A549 (cell line): ENCODE measurements at regions not wholly inside any gene's neighbourhood (a gene's known extent, or its start where the extent isn't known, plus 50 kb on each side); places are given as distances from the start of the nearest gene placed in this dataset.

ENCODE experiments used
- ATAC-seq, 2 experiments: fragments of 200-7000 bp in 1 of 2; fragments of >200 bp in 1 of 2; cut with Nextera tagmentation in 1 of 2; cut with Tn5 transposase in 1 of 2; 3 replicates each; pipeline versions ENCODE4 v1.8.0 to v1.9.1; 2018 to 2020; ENCODE audit warnings: mild to moderate bottlenecking in 1 of 2, moderate library complexity in 1 of 2
- CTCF ChIA-PET: fragments of 300-600 bp; sonication (Branson Sonifier 250); formaldehyde crosslinking; extraction: SDS; loops from one replicate; lab custom pipeline; 2021; ENCODE audit warnings: antibody characterized with exemption, inconsistent platforms; lab: Yijun Ruan, JAX
- POLR2A ChIA-PET: fragments of 350-600 bp; formaldehyde crosslinking; extraction: SDS; loops from one replicate; lab custom pipeline; 2021; ENCODE audit warnings: antibody characterized with exemption, inconsistent platforms; lab: Yijun Ruan, JAX
- DNase-seq, 2 experiments: peaks; one replicate each; pipeline versions ENCODE4 v3.0.0 to v3.0.0-alpha.2; 2011 to 2016; ENCODE audit warnings: low read depth in 1 of 2, low spot score in 1 of 2
- FAIRE-seq: peaks from 2 replicates; lab custom pipeline; 2011; peaks lifted over from hg19 to GRCh38; lab: Jason Lieb, UNC
- H3K27ac ChIP-seq, 2 experiments: fragments of >200 bp; sonication (Bioruptor Twin); formaldehyde crosslinking; 3 replicates each; pipeline ENCODE4 v1.5.1; 2016 to 2017
- H3K4me1 ChIP-seq: fragments of >200 bp; sonication (Bioruptor Twin); formaldehyde crosslinking; 3 replicates; pipeline ENCODE4 v1.6.1; 2016
- H3K4me2 ChIP-seq: fragments of >200 bp; sonication (Bioruptor Twin); formaldehyde crosslinking; 3 replicates; pipeline ENCODE4 v1.6.1; 2016
- H3K4me3 ChIP-seq: fragments of >200 bp; sonication (Bioruptor Twin); formaldehyde crosslinking; 3 replicates; pipeline ENCODE4 v1.5.1; 2016
- H3K9me3 ChIP-seq: fragments of >200 bp; sonication (Bioruptor Twin); formaldehyde crosslinking; 3 replicates; pipeline ENCODE4 v1.6.1; 2016
- CHD2 ChIP-seq: fragments of 150-350 bp; IDR thresholded peaks from 2 replicates; pipeline ENCODE4 v1.6.1; 2014; ENCODE audit warnings: low read length; ENCODE audit not compliant: partially characterized antibody
- CHD4 ChIP-seq: fragments of 200-600 bp; sonication (generic); IDR thresholded peaks from 2 replicates; pipeline ENCODE4 v1.6.1; 2016; ENCODE audit warnings: antibody characterized with exemption, mild to moderate bottlenecking, borderline replicate concordance
- EP300 ChIP-seq, 2 experiments: fragments of >200 bp; sonication (Bioruptor Twin); formaldehyde crosslinking; IDR thresholded peaks; 2 replicates in 1 of 2; 3 replicates in 1 of 2; pipeline ENCODE4 v1.6.1; 2016 to 2017
- FOSB ChIP-seq: fragments of 250-450 bp; sonication (Bioruptor Pico); IDR thresholded peaks from 2 replicates; pipeline ENCODE4 v1.5.0; 2020; ENCODE audit warnings: mild to moderate bottlenecking, moderate library complexity
- FOSL2 ChIP-seq, 2 experiments: fragments of 450-650 bp in 1 of 2; fragments of >200 bp in 1 of 2; sonication (Bioruptor Twin) in 1 of 2; formaldehyde crosslinking; IDR thresholded peaks; 2 replicates each; pipeline versions ENCODE4 v1.5.0 to v1.6.1; 2016 to 2020; ENCODE audit warnings: mild to moderate bottlenecking in 1 of 2, moderate library complexity in 1 of 2
- HEYL ChIP-seq: fragments of 250-450 bp; sonication (Bioruptor Pico); IDR thresholded peaks from 2 replicates; pipeline ENCODE4 v1.8.0; 2021; ENCODE audit warnings: mild to moderate bottlenecking, moderate library complexity
- HOXB13 ChIP-seq: fragments of 250-450 bp; sonication (Bioruptor Pico); IDR thresholded peaks from 2 replicates; pipeline ENCODE4 v1.5.0; 2020; ENCODE audit warnings: low read depth, mild to moderate bottlenecking, moderate library complexity
- HOXB5 ChIP-seq: fragments of 250-450 bp; sonication (Bioruptor Pico); IDR thresholded peaks from 2 replicates; pipeline ENCODE4 v1.5.0; 2020; ENCODE audit warnings: mild to moderate bottlenecking, moderate library complexity
- KDM5A ChIP-seq: fragments of 200-600 bp; sonication (generic); IDR thresholded peaks from 2 replicates; pipeline ENCODE4 v1.6.1; 2016; ENCODE audit warnings: antibody characterized with exemption, mild to moderate bottlenecking
- MAZ ChIP-seq: fragments of 150-350 bp; IDR thresholded peaks from 2 replicates; pipeline ENCODE4 v1.6.1; 2014; ENCODE audit warnings: antibody characterized with exemption, low read depth, low read length, borderline replicate concordance
- RCOR1 ChIP-seq: fragments of 150-350 bp; IDR thresholded peaks from 2 replicates; pipeline ENCODE4 v1.6.1; 2014; ENCODE audit warnings: antibody characterized with exemption, low read length, low read depth
- RFX5 ChIP-seq: fragments of 450-650 bp; IDR thresholded peaks from 2 replicates; pipeline ENCODE4 v1.7.1; 2014; ENCODE audit warnings: antibody characterized with exemption, mild to moderate bottlenecking, moderate library complexity
- SMC3 ChIP-seq: fragments of >200 bp; sonication (Bioruptor Twin); formaldehyde crosslinking; IDR thresholded peaks from 3 replicates; pipeline ENCODE4 v1.6.1; 2018; ENCODE audit warnings: inconsistent platforms
- ZFP36 ChIP-seq: fragments of 450-650 bp; IDR thresholded peaks from 2 replicates; pipeline ENCODE4 v1.6.1; 2014; ENCODE audit warnings: borderline replicate concordance; ENCODE audit not compliant: partially characterized antibody
- ZSCAN20 ChIP-seq: fragments of 250-450 bp; sonication (Bioruptor Pico); IDR thresholded peaks from 2 replicates; pipeline ENCODE4 v1.8.0; 2022; ENCODE audit warnings: mild to moderate bottlenecking, moderate library complexity
- WGBS: methylation state at CpG from one replicate; pipeline ENCODE4 v1.1.6; 2017; ENCODE audit errors: missing lambda C conversion rate; 5-methylcytosine and 5-hydroxymethylcytosine counted together
- TF ChIP-seq, protein P1 (sequence below): fragments of >200 bp; sonication (Bioruptor Twin); formaldehyde crosslinking; IDR thresholded peaks from 3 replicates; pipeline ENCODE4 v1.6.1; 2016
- TF ChIP-seq, protein P2 (sequence below): fragments of 150-350 bp; IDR thresholded peaks from 2 replicates; pipeline ENCODE4 v1.6.1; 2014; ENCODE audit warnings: low read depth, mild to moderate bottlenecking, low read length

DNA sequence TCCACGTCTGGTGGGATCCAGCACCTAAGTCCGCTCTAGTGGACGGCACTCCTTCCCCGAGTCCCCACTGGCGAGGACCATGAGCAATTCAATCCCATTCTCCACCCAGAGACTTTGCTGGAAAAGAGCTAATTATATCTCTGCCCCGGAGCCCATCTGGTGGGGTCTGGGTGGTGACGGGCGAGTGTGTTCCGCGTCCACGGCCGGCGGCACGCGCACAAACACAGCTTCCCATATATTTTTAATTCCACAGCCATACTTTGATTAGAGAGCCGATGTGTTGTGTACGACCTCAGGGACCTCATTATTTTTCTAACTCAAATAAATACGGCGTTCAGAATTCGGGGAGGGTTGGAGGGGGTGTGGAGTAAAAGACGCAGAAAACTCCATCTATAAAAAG is 64.1 kb upstream of the ADGRE5 start:
- no peak overlapping the region for H3K27ac ChIP-seq
- peaks cover 12% of the 10 kb centered on the region; the same call in 2 of the 3 replicates for H3K9me3 ChIP-seq
- ATAC-seq (no peak), DNase-seq (no peak), FAIRE-seq (no peak)
- no peak overlapping the region for H3K4me2 ChIP-seq
- TF ChIP-seq MAZ, result no peak
- TF ChIP-seq ZSCAN20 (CRISPR knock-in tag), result no peak
- no peak for TF ChIP-seq KDM5A
- TF ChIP-seq ZFP36, result no peak
- ChIA-PET POLR2A (no interaction called here), CTCF (interaction anchor here (0.8 kb wide), 1 partner anchor 28 kb away, joined by 3 read pairs; no protein-coding TSS in a partner anchor)
- no peaks in the 10 kb centered on the region for H3K4me1 ChIP-seq
- 73% methylated on average over 21 of the region's 21 CpGs for WGBS
- no peak overlapping the region for H3K4me3 ChIP-seq

DNA sequence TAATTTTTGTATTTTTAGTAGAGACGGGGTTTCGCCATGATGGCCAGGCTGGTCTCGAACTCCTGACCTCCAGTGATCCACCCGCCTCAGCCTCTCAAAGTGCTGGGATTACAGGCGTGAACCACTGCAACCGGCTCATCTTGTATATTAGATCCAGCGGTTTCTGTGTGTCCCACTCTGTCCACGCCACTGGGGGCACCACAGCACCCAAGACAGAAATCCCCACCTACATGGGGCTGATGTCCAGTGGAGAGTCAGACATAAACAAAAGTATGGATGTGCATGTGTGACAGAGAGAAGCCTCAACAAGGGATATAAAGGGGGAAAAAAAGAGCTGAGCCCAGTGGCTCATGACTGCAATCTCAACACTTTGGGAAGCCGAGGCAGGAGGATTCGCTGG is 65.8 kb upstream of the ADGRE5 start:
- Histone ChIP-seq H3K4me3 (no peak overlapping the region), H3K9me3 (peaks cover 9% of the 10 kb centered on the region; the same call in 2 of the 3 replicates), H3K27ac (no peak overlapping the region), H3K4me1 (no peaks in the 10 kb centered on the region), H3K4me2 (no peak overlapping the region)
- ChIA-PET CTCF (interaction anchor here (0.9 kb wide), 1 partner anchor 33 kb away, joined by 3 read pairs; no protein-coding TSS in a partner anchor), POLR2A (no interaction called here)
- WGBS, result 72% methylated on average over 10 of the region's 10 CpGs
- DNase-seq, result no peak
- FAIRE-seq, result no peak
- no peak for ATAC-seq
- TF ChIP-seq CHD4, result no peak
- TF ChIP-seq ZFP36, result no peak
- no peak for TF ChIP-seq SMC3
- no peak for TF ChIP-seq RFX5
- no peak for TF ChIP-seq HOXB5
- no peak for TF ChIP-seq HEYL (CRISPR knock-in tag)
- TF ChIP-seq EP300 (IDR thresholded peaks at IDR 0.05), result no peak
- no peak for TF ChIP-seq HOXB13

DNA sequence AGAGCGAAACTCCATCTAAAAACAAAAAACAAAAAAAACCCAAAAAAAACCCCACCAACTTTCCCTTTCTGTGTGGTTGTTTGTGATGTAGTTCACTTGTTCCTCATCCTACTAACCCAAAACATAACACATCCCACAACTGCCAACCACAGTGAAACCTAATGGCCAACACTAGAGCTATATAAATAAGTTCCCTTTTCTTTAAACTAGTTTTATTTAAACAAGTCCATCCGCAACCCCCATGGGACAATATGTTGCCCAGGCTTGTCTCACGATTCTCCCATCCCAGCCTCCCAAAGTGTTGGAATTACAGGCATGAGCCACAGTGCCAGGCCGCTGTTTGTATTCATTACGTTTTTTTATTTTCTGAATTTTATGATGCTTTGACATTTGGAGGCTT is 71.2 kb upstream of the ADGRE5 start:
- no peaks in the 10 kb centered on the region for H3K4me1 ChIP-seq
- TF ChIP-seq CHD2 (no peak), FOSB (no peak)
- TF ChIP-seq, protein P1, sequence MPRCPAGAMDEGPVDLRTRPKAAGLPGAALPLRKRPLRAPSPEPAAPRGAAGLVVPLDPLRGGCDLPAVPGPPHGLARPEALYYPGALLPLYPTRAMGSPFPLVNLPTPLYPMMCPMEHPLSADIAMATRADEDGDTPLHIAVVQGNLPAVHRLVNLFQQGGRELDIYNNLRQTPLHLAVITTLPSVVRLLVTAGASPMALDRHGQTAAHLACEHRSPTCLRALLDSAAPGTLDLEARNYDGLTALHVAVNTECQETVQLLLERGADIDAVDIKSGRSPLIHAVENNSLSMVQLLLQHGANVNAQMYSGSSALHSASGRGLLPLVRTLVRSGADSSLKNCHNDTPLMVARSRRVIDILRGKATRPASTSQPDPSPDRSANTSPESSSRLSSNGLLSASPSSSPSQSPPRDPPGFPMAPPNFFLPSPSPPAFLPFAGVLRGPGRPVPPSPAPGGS, result no peak
- TF ChIP-seq, protein P2, sequence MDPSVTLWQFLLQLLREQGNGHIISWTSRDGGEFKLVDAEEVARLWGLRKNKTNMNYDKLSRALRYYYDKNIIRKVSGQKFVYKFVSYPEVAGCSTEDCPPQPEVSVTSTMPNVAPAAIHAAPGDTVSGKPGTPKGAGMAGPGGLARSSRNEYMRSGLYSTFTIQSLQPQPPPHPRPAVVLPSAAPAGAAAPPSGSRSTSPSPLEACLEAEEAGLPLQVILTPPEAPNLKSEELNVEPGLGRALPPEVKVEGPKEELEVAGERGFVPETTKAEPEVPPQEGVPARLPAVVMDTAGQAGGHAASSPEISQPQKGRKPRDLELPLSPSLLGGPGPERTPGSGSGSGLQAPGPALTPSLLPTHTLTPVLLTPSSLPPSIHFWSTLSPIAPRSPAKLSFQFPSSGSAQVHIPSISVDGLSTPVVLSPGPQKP, result no peak
- H3K4me2 ChIP-seq, result no peak overlapping the region
- no peak for ATAC-seq
- FAIRE-seq, result no peak
- ChIA-PET CTCF (interaction anchor here (1.1 kb wide), 1 partner anchor 96 kb away, joined by 3 read pairs; no protein-coding TSS in a partner anchor), POLR2A (no interaction called here)
- no peak overlapping the region for H3K27ac ChIP-seq
- no peak for DNase-seq
- no peak overlapping the region for H3K4me3 ChIP-seq
- WGBS, result 69% methylated on average over 5 of the region's 5 CpGs
- no peaks in the 10 kb centered on the region for H3K9me3 ChIP-seq

DNA sequence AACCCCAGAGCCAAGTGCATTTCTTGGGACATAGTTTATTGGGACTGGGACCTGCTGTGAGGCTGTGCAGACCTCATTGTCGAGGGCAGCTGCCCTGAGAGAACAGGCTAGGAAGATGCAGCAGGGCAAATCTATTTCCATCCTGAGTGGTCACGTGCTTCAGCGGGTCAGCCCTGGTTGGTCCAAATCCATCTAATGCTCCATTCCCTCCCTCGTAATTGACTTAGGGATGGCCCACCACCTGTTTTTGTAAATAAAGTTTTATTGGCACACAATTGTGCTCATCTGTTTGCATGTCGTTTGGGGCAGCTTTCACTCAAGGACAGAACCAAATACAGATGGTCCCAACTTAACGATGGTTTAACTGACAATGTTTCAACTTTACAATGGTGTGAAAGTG is 75.5 kb upstream of the ADGRE5 start:
- ChIA-PET POLR2A (no interaction called here), CTCF (interaction anchor here (0.6 to 1.0 kb wide), 2 partner anchors 24 to 787 kb away, joined by 3 read pairs; no protein-coding TSS in a partner anchor)
- DNase-seq (no peak), FAIRE-seq (no peak), ATAC-seq (no peak)
- 42% methylated on average over 6 of the region's 6 CpGs for WGBS
- Histone ChIP-seq H3K4me2 (no peak overlapping the region), H3K4me1 (no peaks in the 10 kb centered on the region), H3K9me3 (no peaks in the 10 kb centered on the region), H3K4me3 (no peak overlapping the region), H3K27ac (no peak overlapping the region)
- TF ChIP-seq FOSL2 (IDR thresholded peaks at IDR 0.05) (no peak), FOSL2 (CRISPR knock-in tag; IDR thresholded peaks at IDR 0.05) (no peak), RCOR1 (no peak), RFX5 (no peak)
